Esophagus muscularis mucosa (tissue), 4 donors: ENCODE measurements at regions not wholly inside any gene's neighbourhood (a gene's known extent, or its start where the extent isn't known, plus 50 kb on each side); places are given as distances from the start of the nearest gene placed in this dataset.
"Not testable (repeated sequence)": the region's sequence is repeated elsewhere in the genome, so short reads cannot be mapped to it uniquely, and the experiment has no call there.

ENCODE experiments used
- DNase-seq: peaks from one replicate; pipeline ENCODE4 v3.0.0-alpha.2; 2017; ENCODE audit errors: extremely low spot score
- H3K27ac ChIP-seq, 4 donors: fragments of 200-600 bp; sonication (generic); replicated peaks in 1 of 4; 1 replicate in 3 of 4; 2 replicates in 1 of 4; pipeline ENCODE4 v1.5.1; 2016 to 2019; ENCODE audit warnings: mild to moderate bottlenecking in 1 of 4
- H3K27me3 ChIP-seq, 4 donors: fragments of 200-600 bp; sonication (generic); one replicate each; pipeline versions ENCODE4 v1.5.1 to v1.6.0; 2016 to 2019
- H3K36me3 ChIP-seq, 4 donors: fragments of 200-600 bp; sonication (generic); one replicate each; pipeline ENCODE4 v1.5.1; 2016 to 2019
- H3K4me1 ChIP-seq, 4 donors: fragments of 200-600 bp; sonication (generic); one replicate each; pipeline ENCODE4 v1.5.1; 2016 to 2019
- H3K4me3 ChIP-seq, 4 donors: fragments of 200-600 bp; sonication (generic); 1 replicate in 2 of 4; 2 replicates in 2 of 4; pipeline ENCODE4 v1.5.1; 2016 to 2019; ENCODE audit warnings: mild to moderate bottlenecking in 4 of 4, moderate library complexity in 1 of 4
- H3K9me3 ChIP-seq, 4 donors: fragments of 200-600 bp; sonication (generic); 1 replicate in 3 of 4; 2 replicates in 1 of 4; pipeline ENCODE4 v1.5.1; 2016 to 2019
- CTCF ChIP-seq, 3 experiments: fragments of 200-600 bp in 2 of 3; fragments of 450-650 bp in 1 of 3; sonication (generic) in 2 of 3; IDR thresholded peaks; one replicate each; pipeline ENCODE4 v1.5.1; 2017 to 2019; ENCODE audit warnings: antibody characterized with exemption in 3 of 3, mild to moderate bottlenecking in 2 of 3, moderate library complexity in 1 of 3
- EP300 ChIP-seq: sonication (generic); formaldehyde crosslinking; IDR thresholded peaks from one replicate; pipeline ENCODE4 v1.6.1; 2017; ENCODE audit warnings: antibody characterized with exemption
- POLR2A ChIP-seq: fragments of 450-650 bp; IDR thresholded peaks from one replicate; pipeline ENCODE4 v1.6.1; 2017; ENCODE audit warnings: antibody characterized with exemption, moderate library complexity, mild to moderate bottlenecking, low read depth
- POLR2AphosphoS5 ChIP-seq, 2 donors: sonication (generic); formaldehyde crosslinking; IDR thresholded peaks; one replicate each; pipeline ENCODE4 v1.6.1; 2017; ENCODE audit warnings: antibody characterized with exemption in 2 of 2
- WGBS: methylation state at CpG from one replicate; pipeline ENCODE4 v1.1.5; 2018; 5-methylcytosine and 5-hydroxymethylcytosine counted together
- intact Hi-C: fragments of 100-400 bp; cut with DNase I; formaldehyde crosslinking; loops from one replicate; pipeline ENCODE4 v1.15.1; 2023

GRCh38 chr2:430291-431040 lies 142.6 kb upstream of the ALKAL2 start:
- TF ChIP-seq EP300 (no peak), POLR2A (no peak), POLR2AphosphoS5 (IDR thresholded peaks at IDR 0.05) (no peak), CTCF (IDR thresholded peaks at IDR 0.05) (no peak)
- peak; percentile 72 for DNase-seq
- H3K4me1 ChIP-seq, result no peaks in the 10 kb centered on the region
- WGBS, result 74% methylated on average over 20 of the region's 20 CpGs
- intact Hi-C loops, result no loop called here
- peaks cover 0 to 16% (median 0%) of the 10 kb centered on the region in 4 donors for H3K27me3 ChIP-seq
- no peaks in the 10 kb centered on the region for H3K9me3 ChIP-seq
- H3K36me3 ChIP-seq, result no peaks in the 10 kb centered on the region
- H3K27ac ChIP-seq, result no peak overlapping the region
- no peak overlapping the region for H3K4me3 ChIP-seq

DNA sequence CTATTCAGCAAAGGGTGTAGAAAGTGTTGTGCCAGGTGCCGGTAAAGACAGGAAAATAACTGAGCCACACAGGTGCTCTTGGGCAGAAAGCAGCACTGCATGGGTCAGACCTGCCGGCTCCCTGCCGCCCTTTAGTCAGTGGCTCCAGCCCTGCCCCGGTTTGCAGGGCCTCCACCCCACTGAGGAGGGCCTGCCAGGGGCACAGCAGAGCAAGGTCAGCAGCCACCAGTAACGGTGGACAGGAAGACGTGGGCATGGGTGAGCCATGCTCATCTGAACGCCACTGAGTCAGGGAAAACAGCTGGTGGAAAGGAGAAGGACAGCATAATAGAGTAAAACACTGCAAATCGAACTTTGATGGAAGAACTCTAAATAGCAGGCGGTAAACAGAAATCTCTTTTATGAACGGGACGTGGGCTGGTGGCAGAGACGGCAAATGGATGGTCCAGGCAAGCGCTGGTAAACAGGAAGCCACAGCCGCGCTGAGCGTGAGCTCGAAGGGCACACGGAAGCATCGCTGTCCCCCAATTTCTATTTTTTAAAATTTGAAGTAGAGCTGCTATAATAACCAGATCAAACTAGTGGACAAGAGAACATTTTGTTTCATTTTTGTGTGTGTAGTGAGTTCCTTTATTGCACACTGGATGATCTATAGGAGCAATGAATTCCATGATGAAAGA lies 141.8 kb upstream of the ALKAL2 start:
- TF ChIP-seq POLR2A, result no peak
- TF ChIP-seq CTCF (IDR thresholded peaks at IDR 0.05), result no peak
- TF ChIP-seq EP300, result no peak
- TF ChIP-seq POLR2AphosphoS5 (IDR thresholded peaks at IDR 0.05), result no peak
- intact Hi-C loops, result no loop called here
- DNase-seq, result peak; percentile 70
- H3K4me1 ChIP-seq, result no peaks in the 10 kb centered on the region
- no peak overlapping the region for H3K27ac ChIP-seq
- H3K9me3 ChIP-seq, result no peaks in the 10 kb centered on the region
- H3K27me3 ChIP-seq, result peaks cover 0 to 18% (median 0%) of the 10 kb centered on the region in 4 donors
- WGBS, result 82% methylated on average over 19 of the region's 19 CpGs
- H3K4me3 ChIP-seq, result no peak overlapping the region
- no peaks in the 10 kb centered on the region for H3K36me3 ChIP-seq

- no peaks in the 10 kb centered on the region for H3K4me1 ChIP-seq
- H3K36me3 ChIP-seq, result no peaks in the 10 kb centered on the region
- H3K27me3 ChIP-seq, result peaks cover 0 to 23% (median 0%) of the 10 kb centered on the region in 4 donors
- intact Hi-C loops, result no loop called here
- peak; percentile 50 for DNase-seq
- 90% methylated on average over 7 of the region's 7 CpGs for WGBS
- no peak overlapping the region for H3K27ac ChIP-seq
- H3K4me3 ChIP-seq, result no peak overlapping the region
- no peaks in the 10 kb centered on the region for H3K9me3 ChIP-seq
- no peak for TF ChIP-seq CTCF (IDR thresholded peaks at IDR 0.05)
- no peak for TF ChIP-seq POLR2A
- TF ChIP-seq EP300, result no peak
- TF ChIP-seq POLR2AphosphoS5 (IDR thresholded peaks at IDR 0.05), result no peak
These were observed 141.3 kb upstream of the ALKAL2 start for GRCh38 chr2:429142-429541.

GRCh38 chr2:428591-428990 lies 140.7 kb upstream of the ALKAL2 start:
- no peaks in the 10 kb centered on the region for H3K36me3 ChIP-seq
- TF ChIP-seq EP300 (no peak), POLR2AphosphoS5 (IDR thresholded peaks at IDR 0.05) (no peak), POLR2A (no peak), CTCF (IDR thresholded peaks at IDR 0.05) (no peak)
- peak; percentile 87 for DNase-seq
- 89% methylated on average over 7 of the region's 7 CpGs for WGBS
- H3K4me3 ChIP-seq, result no peak overlapping the region
- no peaks in the 10 kb centered on the region for H3K4me1 ChIP-seq
- intact Hi-C loops, result no loop called here
- peaks cover 0 to 24% (median 0%) of the 10 kb centered on the region in 4 donors for H3K27me3 ChIP-seq
- H3K9me3 ChIP-seq, result no peaks in the 10 kb centered on the region
- H3K27ac ChIP-seq, result no peak overlapping the region

DNA sequence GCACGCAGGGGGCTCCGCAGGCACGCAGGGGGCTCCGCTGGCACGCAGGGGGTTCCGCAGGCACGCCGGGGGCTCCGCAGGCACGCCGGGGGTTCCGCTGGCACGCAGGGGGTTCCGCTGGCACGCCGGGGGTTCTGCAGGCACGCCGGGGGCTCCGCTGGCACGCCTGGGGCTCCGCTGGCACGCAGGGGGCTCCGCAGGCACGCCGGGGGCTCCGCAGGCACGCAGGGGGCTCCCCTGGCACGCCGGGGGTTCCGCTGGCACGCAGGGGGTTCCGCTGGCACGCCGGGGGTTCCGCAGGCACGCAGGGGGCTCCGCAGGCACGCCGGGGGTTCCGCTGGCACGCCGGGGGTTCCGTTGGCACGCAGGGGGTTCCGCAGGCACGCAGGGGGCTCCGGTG lies 138.8 kb upstream of the ALKAL2 start:
- H3K9me3 ChIP-seq, H3K4me3 ChIP-seq, H3K27ac ChIP-seq, DNase-seq, intact Hi-C loops, H3K4me1 ChIP-seq, H3K36me3 ChIP-seq: not testable (repeated sequence)
- peaks cover 0 to 24% (median 0%) of the 10 kb centered on the region in 4 donors for H3K27me3 ChIP-seq
- no CpG with 5 or more reads among the region's 47 CpGs for WGBS
